Fibroblast of the aortic adventitia (primary cell): ENCODE measurements at regions not wholly inside any gene's neighbourhood (a gene's known extent, or its start where the extent isn't known, plus 50 kb on each side); places are given as distances from the start of the nearest gene placed in this dataset.

Experiments used
- DNase-seq: peaks from one replicate; pipeline ENCODE4 v3.0.0-alpha.2; 2010; ENCODE audit warnings: low read depth
- H3K4me3 ChIP-seq: 2 replicates; pipeline ENCODE4 v1.5.1; 2011; ENCODE audit warnings: low read depth, mild to moderate bottlenecking, control low read depth, low read length, moderate library complexity
- CTCF ChIP-seq: IDR thresholded peaks from 2 replicates; pipeline ENCODE4 v1.5.1; 2011; ENCODE audit warnings: mild to moderate bottlenecking, low read length, control low read depth, inconsistent platforms; ENCODE audit not compliant: insufficient read depth

- no peak overlapping the region for H3K4me3 ChIP-seq
- peak; percentile 45 for DNase-seq
- TF ChIP-seq CTCF = no peak
These were observed 176.6 kb upstream of the FREM1 start for GRCh38 chr9:15086778-15087324.

- no peak for DNase-seq
- TF ChIP-seq CTCF = no peak
These were observed 176.0 kb upstream of the FREM1 start for GRCh38 chr9:15086156-15086763.

GRCh38 chr9:15081021-15081753 is 171.0 kb upstream of the FREM1 start:
- no peak overlapping the region for H3K4me3 ChIP-seq
- TF ChIP-seq CTCF = no peak

More at GRCh38 chr9:15086156-15086763, 176.0 kb upstream of the FREM1 start:
- H3K4me3 ChIP-seq = no peak overlapping the region

DNA sequence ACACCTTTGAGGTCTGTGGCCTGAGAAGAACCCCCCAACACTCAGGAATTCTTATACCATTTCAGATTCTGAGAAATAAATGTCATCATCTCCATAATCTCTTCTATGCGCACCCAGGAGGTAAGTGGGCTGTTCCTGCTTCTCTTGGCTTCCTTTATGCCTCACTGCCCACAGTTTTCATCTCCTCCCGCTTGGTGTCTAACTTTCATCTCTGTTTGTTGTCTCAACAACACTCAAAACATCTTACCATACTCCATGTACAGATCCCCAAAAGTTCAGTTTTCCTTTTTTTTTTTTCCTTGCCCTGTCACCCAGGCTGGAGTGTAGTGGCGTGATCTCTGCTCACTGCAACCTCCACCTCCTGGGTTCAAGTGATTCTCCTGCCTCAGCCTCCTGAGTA is 170.2 kb upstream of the FREM1 start:
- TF ChIP-seq CTCF = no peak
- H3K4me3 ChIP-seq = no peak overlapping the region
- no peak for DNase-seq

More at GRCh38 chr9:15081021-15081753, 171.0 kb upstream of the FREM1 start:
- no peak for DNase-seq

DNA sequence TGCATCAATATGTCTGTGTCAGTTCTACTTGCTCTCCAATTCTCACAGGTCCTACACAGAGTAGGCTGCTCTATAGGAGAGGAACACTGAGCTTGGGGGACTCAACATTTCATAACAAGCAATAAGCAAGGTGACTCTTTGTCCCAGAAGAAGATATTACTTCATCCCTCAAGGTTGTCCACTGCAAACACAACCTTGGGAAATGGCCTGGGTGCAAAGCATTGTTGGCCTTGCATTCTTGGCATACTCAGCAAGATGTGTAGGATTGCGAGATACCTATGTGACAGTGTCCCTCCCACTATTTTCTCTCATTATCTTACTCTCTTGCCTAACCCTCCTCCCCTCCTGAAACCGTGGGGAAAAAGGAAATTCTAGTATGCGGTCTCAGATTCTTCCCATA is 169.8 kb upstream of the FREM1 start:
- no peak overlapping the region for H3K4me3 ChIP-seq
- no peak for DNase-seq
- no peak for TF ChIP-seq CTCF

DNA sequence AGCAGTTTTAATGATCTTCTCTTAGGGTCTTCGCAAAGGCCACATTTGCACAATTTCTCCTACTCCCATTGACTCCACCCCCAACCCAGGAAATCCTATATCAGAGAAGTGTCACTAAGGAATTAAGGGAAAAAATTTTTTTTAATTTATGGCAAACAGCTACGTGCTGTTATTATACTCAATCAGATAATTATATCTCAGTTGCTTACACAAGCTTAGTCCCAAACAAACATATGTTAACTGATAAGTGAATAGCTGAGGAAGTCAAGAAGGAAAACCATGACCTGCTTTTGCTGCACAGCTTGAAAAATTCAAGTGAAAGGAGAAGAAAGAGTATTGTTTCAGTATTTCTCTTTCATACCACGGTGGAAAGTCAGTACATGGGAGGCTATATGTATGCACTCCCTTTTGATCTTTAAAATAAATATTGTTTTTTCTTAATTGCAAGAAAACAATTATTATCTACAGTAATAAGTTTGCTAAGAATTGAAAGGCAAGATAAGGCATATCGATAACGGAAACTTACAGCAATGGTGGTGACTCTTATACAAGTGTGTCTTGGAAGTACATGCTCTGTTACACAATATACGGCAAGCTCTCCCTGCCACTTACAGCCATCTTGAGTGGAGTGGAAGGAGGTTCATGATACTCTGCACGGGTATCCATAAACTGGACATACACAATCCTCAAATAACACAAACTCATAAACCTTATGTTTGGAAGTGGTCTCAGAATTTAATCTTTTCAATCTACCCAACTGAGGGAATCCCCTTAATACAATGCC is 167.9 kb upstream of the FREM1 start:
- no peak for TF ChIP-seq CTCF
- no peak overlapping the region for H3K4me3 ChIP-seq
- DNase-seq = no peak
